BJ (cell line): ENCODE measurements at regions not wholly inside any gene's neighbourhood (a gene's known extent, or its start where the extent isn't known, plus 50 kb on each side); places are given as distances from the start of the nearest gene placed in this dataset.

ENCODE experiments used
- CTCF ChIA-PET: fragments of 350-600 bp; formaldehyde crosslinking; extraction: SDS; loops from one replicate; lab custom pipeline; 2021; ENCODE audit warnings: antibody characterized with exemption, inconsistent platforms; lab: Yijun Ruan, JAX
- POLR2A ChIA-PET: fragments of 300-600 bp; sonication (Branson Sonifier 250); formaldehyde crosslinking; extraction: SDS; loops from one replicate; lab custom pipeline; 2021; ENCODE audit warnings: antibody characterized with exemption; lab: Charles Lee
- DNase-seq: peaks from one replicate; pipeline ENCODE4 v3.0.0-alpha.2; 2011; ENCODE audit warnings: low read depth
- H3K27me3 ChIP-seq: 2 replicates; pipeline ENCODE4 v1.6.0; 2011; ENCODE audit warnings: low read length; ENCODE audit not compliant: control insufficient read depth, insufficient read depth
- H3K36me3 ChIP-seq: 2 replicates; pipeline ENCODE4 v1.5.1; 2011; ENCODE audit warnings: low read length; ENCODE audit not compliant: control insufficient read depth, insufficient read depth
- H3K4me3 ChIP-seq: 2 replicates; pipeline ENCODE4 v1.5.1; 2011; ENCODE audit warnings: low read depth, mild to moderate bottlenecking, control low read depth, low read length
- CTCF ChIP-seq: IDR thresholded peaks from 2 replicates; pipeline ENCODE4 v1.5.1; 2011; ENCODE audit warnings: low read depth, mild to moderate bottlenecking, control low read depth, inconsistent platforms, low read length, moderate library complexity; ENCODE audit not compliant: insufficient read depth

- TF ChIP-seq CTCF: no peak
- Histone ChIP-seq H3K36me3 (no peaks in the 10 kb centered on the region), H3K4me3 (no peak overlapping the region), H3K27me3 (no peaks in the 10 kb centered on the region)
- CTCF ChIA-PET: interaction anchor here (0.7 to 1.5 kb wide), 3 partner anchors 9 to 17 kb away, joined by 3 to 7 read pairs (median 4); no protein-coding TSS in a partner anchor
- POLR2A ChIA-PET: interaction anchor here (0.6 kb wide), 1 partner anchor 11 kb away, joined by 3 read pairs; no protein-coding TSS in a partner anchor
- DNase-seq: no peak
These were observed 88.1 kb downstream of the HDGFL1 start for GRCh38 chr6:22657352-22657980.

- Histone ChIP-seq H3K36me3 (no peaks in the 10 kb centered on the region), H3K4me3 (no peak overlapping the region), H3K27me3 (no peaks in the 10 kb centered on the region)
- POLR2A ChIA-PET: interaction anchor here (0.6 kb wide), 1 partner anchor 11 kb away, joined by 3 read pairs; no protein-coding TSS in a partner anchor
- no peak for TF ChIP-seq CTCF
- CTCF ChIA-PET: interaction anchor here (0.7 to 1.5 kb wide), 3 partner anchors 9 to 18 kb away, joined by 3 to 7 read pairs (median 4); no protein-coding TSS in a partner anchor
- DNase-seq: no peak
These were observed 88.8 kb downstream of the HDGFL1 start for GRCh38 chr6:22658183-22658582.

GRCh38 chr6:22658934-22659333, 89.6 kb downstream of the HDGFL1 start:
- no peak for DNase-seq
- no peak for TF ChIP-seq CTCF
- Histone ChIP-seq H3K27me3 (no peaks in the 10 kb centered on the region), H3K36me3 (no peaks in the 10 kb centered on the region), H3K4me3 (no peak overlapping the region)
- CTCF ChIA-PET: no interaction called here
- POLR2A ChIA-PET: no interaction called here

GRCh38 chr6:22664968-22665367, 95.6 kb downstream of the HDGFL1 start:
- Histone ChIP-seq H3K27me3 (no peaks in the 10 kb centered on the region), H3K4me3 (no peak overlapping the region), H3K36me3 (no peaks in the 10 kb centered on the region)
- ChIA-PET POLR2A (no interaction called here), CTCF (no interaction called here)
- no peak for TF ChIP-seq CTCF
- no peak for DNase-seq

GRCh38 chr6:22666021-22666420, 96.7 kb downstream of the HDGFL1 start:
- H3K36me3 ChIP-seq: no peaks in the 10 kb centered on the region
- CTCF ChIA-PET: interaction anchor here (1.9 kb wide), 1 partner anchor 8 kb away, joined by 7 read pairs; no protein-coding TSS in a partner anchor
- POLR2A ChIA-PET: interaction anchor here (0.6 kb wide), 1 partner anchor 580 kb away, joined by 3 read pairs; no protein-coding TSS in a partner anchor
- H3K27me3 ChIP-seq: no peaks in the 10 kb centered on the region
- TF ChIP-seq CTCF: no peak
- no peak overlapping the region for H3K4me3 ChIP-seq
- no peak for DNase-seq
